HG02759 (cell line): ENCODE measurements at regions not wholly inside any gene's neighbourhood (a gene's known extent, or its start where the extent isn't known, plus 50 kb on each side); places are given as distances from the start of the nearest gene placed in this dataset.
A peak's percentile ranks its signal among the peaks of the same experiment; 100 is the strongest.
"Not testable (repeated sequence)": the region's sequence is repeated elsewhere in the genome, so short reads cannot be mapped to it uniquely, and the experiment has no call there.

Source experiments
- ATAC-seq: cut with Tn5 transposase; IDR thresholded peaks from one replicate; pipeline ENCODE4 v1.9.1; 2021; ENCODE audit warnings: mild to moderate bottlenecking, moderate library complexity; ENCODE audit not compliant: unreplicated experiment

DNA sequence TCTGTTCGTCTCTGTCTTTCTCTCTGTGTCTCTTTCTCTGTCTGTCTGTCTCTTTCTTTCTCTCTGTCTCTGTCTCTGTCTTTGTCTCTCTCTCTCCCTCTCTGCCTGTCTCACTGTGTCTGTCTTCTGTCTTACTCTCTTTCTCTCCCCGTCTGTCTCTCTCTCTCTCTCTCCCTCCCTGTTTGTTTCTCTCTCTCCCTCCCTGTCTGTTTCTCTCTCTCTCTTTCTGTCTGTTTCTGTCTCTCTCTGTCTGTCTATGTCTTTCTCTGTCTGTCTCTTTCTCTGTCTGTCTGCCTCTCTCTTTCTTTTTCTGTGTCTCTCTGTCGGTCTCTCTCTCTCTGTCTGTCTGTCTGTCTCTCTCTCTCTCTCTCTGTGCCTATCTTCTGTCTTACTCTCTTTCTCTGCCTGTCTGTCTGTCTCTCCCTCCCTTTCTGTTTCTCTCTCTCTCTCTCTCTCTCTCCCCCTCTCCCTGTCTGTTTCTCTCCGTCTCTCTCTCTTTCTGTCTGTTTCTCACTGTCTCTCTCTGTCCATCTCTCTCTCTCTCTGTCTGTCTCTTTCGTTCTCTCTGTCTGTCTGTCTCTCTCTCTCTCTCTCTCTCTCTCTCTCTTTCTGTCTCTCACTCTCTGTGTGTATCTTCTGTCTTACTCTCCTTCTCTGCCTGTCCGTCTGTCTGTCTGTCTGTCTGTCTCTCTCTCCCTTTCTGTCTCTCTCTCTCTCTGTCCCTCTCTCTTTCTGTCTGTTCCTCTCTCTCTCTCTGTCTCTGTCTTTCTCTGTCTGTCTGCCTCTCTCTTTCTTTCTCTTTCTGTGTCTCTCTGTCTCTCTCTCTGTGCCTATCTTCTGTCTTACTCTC lies 2065.9 kb upstream of the TPTE start:
- peak; percentile 61 for ATAC-seq

DNA sequence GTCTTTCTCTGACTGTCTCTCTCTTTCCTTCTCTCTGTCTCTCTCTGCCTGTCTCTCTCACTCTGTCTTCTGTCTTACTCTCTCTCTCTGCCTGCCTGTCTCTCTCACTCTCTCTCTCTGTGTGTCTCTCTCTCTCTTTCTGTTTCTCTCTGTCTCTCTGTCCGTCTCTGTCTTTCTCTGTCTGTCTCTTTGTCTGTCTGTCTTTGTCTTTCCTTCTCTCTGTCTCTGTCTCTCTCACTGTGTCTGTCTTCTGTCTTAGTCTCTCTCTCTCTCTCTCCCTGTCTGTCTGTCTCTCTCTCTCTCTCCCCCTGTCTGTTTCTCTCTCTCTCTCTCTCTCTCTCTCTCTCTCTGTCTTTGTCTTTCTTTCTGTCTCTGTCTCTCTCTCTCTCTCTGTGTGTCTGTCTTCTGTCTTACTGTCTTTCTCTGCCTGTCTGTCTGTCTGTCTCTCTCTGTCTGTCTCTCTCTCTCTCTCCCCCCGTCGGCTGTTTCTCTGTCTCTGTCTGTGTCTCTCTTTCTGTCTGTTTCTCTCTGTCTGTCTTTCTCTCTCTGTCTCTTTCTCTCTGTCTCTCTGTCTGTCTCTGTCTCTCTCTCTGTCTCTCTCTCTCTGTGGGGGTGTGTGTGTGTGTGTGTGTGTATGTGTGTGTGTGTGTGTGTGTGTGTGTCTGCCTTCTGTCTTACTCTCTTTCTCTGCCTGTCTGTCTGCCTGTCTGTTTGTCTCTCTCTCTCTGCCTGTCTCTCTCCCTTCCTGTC lies 2056.8 kb upstream of the TPTE start:
- ATAC-seq = peak; percentile 81

DNA sequence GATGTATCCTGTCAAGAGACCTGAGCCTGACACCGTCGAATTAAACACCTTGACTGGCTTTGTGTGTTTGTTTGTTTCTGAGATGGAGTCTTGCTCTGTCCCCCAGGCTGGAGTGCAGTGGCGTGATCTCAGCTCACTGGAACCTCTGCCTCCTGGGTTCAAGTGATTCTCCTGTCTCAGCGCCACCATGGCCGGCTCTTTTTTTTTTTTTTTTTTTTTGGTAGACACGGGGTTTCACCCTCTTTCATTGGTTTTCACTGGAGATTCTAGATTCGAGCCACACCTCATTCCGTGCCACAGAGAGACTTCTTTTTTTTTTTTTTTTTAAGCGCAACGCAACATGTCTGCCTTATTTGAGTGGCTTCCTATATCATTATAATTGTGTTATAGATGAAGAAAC lies 2054.7 kb upstream of the TPTE start:
- not testable (repeated sequence) for ATAC-seq
